GM19043 (cell line): ENCODE measurements at regions not wholly inside any gene's neighbourhood (a gene's known extent, or its start where the extent isn't known, plus 50 kb on each side); places are given as distances from the start of the nearest gene placed in this dataset.
"Not testable (repeated sequence)": the region's sequence is repeated elsewhere in the genome, so short reads cannot be mapped to it uniquely, and the experiment has no call there.

ENCODE experiments used
- ATAC-seq: cut with Tn5 transposase; IDR thresholded peaks from one replicate; pipeline ENCODE4 v1.9.1; 2021; ENCODE audit warnings: low read depth; ENCODE audit not compliant: unreplicated experiment

DNA sequence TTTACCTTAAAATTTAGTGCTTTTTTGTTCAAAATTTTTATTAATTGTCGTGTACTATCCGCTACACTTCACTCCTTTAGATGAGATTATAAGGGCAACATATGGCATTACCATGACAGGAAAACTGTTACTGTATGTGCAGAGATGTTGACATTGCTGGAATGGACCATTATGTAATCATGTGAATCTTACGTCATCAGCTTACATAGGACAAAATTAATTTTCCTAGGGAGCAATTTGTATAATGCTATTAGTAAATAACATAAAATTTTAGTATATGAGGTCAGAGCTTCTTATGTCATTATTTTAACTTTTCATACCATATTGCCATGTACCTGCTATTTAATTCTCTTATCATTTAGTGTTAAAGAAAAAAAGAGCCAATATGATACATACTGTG lies 110.4 kb upstream of the KLHL1 start:
- ATAC-seq, result no peak

DNA sequence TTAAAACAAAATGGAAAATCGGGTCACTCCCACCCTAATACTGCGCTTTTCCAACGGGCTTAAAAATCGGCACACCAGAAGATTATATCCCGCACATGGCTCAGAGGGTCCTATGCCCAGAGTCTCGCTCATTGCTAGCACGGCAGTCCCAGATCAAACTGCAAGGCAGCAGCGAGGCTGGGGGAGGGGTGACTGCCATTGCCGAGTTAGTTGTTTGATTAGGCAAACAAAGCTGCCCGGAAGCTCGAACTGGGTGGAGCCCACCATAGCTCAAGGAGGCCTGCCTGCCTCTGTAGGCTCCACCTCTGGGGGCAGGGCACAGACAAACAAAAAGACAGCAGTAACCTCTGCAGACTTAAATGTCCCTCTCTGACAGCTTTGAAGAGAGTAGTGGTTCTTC lies 100.7 kb upstream of the KLHL1 start:
- not testable (repeated sequence) for ATAC-seq

DNA sequence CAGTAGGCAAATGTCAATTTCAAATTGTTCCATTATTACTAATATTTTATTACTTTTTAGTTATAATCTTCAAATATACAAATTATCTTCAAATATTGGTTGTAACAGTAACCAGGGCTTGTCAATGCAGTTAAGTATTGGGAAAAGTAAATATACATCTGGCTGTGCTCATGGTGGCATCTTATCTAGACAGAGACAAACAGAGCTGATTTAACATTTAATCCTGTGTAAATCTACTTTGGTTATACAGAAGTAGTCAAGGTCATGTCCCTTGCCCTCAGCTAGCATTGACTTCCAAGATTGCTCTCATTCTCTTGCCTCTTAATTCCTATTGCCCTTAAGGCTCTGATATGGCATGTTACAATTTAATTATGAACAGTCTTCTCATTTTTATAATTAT lies 98.4 kb upstream of the KLHL1 start:
- no peak for ATAC-seq

- no peak for ATAC-seq
These were observed 95.5 kb upstream of the KLHL1 start for GRCh38 chr13:70203661-70204229.

GRCh38 chr13:70191034-70191433 lies 82.8 kb upstream of the KLHL1 start:
- ATAC-seq, result no peak

GRCh38 chr13:70189981-70190380 lies 81.7 kb upstream of the KLHL1 start:
- no peak for ATAC-seq

DNA sequence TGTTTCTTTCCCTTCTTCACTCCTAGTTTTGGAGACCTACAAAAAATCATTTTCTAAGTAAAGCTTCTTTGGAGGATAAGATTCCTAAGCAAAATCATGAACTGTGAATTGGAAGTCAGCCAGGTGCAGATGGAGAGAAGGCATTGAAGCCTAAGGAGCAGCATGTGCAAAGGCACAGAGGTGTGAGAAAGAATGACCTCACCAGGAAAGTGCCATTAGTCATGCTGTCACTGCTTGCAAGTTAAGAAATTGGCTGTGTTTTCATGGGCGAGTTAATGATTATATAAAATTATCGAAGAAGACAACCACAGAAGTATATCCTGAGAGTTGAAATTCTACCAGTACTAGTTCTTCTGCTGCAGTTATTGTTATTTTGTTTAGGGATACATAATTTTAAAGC lies 80.3 kb upstream of the KLHL1 start:
- ATAC-seq, result no peak

- ATAC-seq, result no peak
These were observed 74.8 kb upstream of the KLHL1 start for GRCh38 chr13:70183041-70183440.
